Stimulated activated naive CD8-positive, alpha-beta T cell treated with anti-CD3 and anti-CD28 coated beads, Interleukin-15, Interleukin-2, amounts not matched to agents 100 U/mL and 50 U/mL, for 24 hours (primary cell): ENCODE measurements at regions not wholly inside any gene's neighbourhood (a gene's known extent, or its start where the extent isn't known, plus 50 kb on each side); places are given as distances from the start of the nearest gene placed in this dataset.

Experiments
- ATAC-seq: fragments of 150-1000 bp; cut with Tn5 transposase; one replicate; pipeline ENCODE4 v1.10.0; 2021
- DNase-seq: peaks from one replicate; pipeline ENCODE4 v3.0.0; 2021

GRCh38 chr2:228707846-228708245 lies 526.4 kb upstream of the SPHKAP start:
- no peak for DNase-seq
- no peak for ATAC-seq

GRCh38 chr2:228705318-228705717 lies 523.8 kb upstream of the SPHKAP start:
- DNase-seq (no peak), ATAC-seq (no peak)

GRCh38 chr2:228703152-228703551 lies 521.7 kb upstream of the SPHKAP start:
- no peak for ATAC-seq
- no peak for DNase-seq

GRCh38 chr2:228701506-228701905 lies 520.0 kb upstream of the SPHKAP start:
- no peak for ATAC-seq
- no peak for DNase-seq

- DNase-seq (no peak), ATAC-seq (no peak)
Measured at GRCh38 chr2:228700638-228701037, 519.2 kb upstream of the SPHKAP start.

GRCh38 chr2:228699888-228700287 lies 518.4 kb upstream of the SPHKAP start:
- no peak for DNase-seq

GRCh38 chr2:228699400-228699799 lies 517.9 kb upstream of the SPHKAP start:
- no peak for ATAC-seq
- DNase-seq, result no peak

More at GRCh38 chr2:228699888-228700287, 518.4 kb upstream of the SPHKAP start:
- ATAC-seq, result no peak

GRCh38 chr2:228698963-228699362 lies 517.5 kb upstream of the SPHKAP start:
- DNase-seq (no peak), ATAC-seq (no peak)

- DNase-seq, result no peak
- ATAC-seq, result no peak
Measured at GRCh38 chr2:228697456-228697855, 516.0 kb upstream of the SPHKAP start.

- ATAC-seq (no peak), DNase-seq (no peak)
Measured at GRCh38 chr2:228690681-228691080, 509.2 kb upstream of the SPHKAP start.

GRCh38 chr2:228689053-228689452 lies 507.6 kb upstream of the SPHKAP start:
- ATAC-seq (no peak), DNase-seq (no peak)

- ATAC-seq (no peak), DNase-seq (no peak)
Measured at GRCh38 chr2:228688007-228688645, 506.6 kb upstream of the SPHKAP start.

- ATAC-seq (no peak), DNase-seq (no peak)
Measured at GRCh38 chr2:228681979-228682378, 500.5 kb upstream of the SPHKAP start.

GRCh38 chr2:228681426-228681825 lies 499.9 kb upstream of the SPHKAP start:
- ATAC-seq (no peak), DNase-seq (no peak)

- no peak for ATAC-seq
- no peak for DNase-seq
Measured at GRCh38 chr2:228678110-228678509, 496.6 kb upstream of the SPHKAP start.

GRCh38 chr2:228675646-228676045 lies 494.2 kb upstream of the SPHKAP start:
- no peak for DNase-seq
- no peak for ATAC-seq

GRCh38 chr2:228675091-228675490 lies 493.6 kb upstream of the SPHKAP start:
- DNase-seq, result no peak
- ATAC-seq, result no peak

GRCh38 chr2:228673876-228674554 lies 492.5 kb upstream of the SPHKAP start:
- DNase-seq (no peak), ATAC-seq (no peak)

- no peak for DNase-seq
Measured at GRCh38 chr2:228669690-228670089, 488.2 kb upstream of the SPHKAP start.

GRCh38 chr2:228665232-228665631 lies 483.7 kb upstream of the SPHKAP start:
- ATAC-seq, result no peak
- DNase-seq, result no peak

More at GRCh38 chr2:228669690-228670089, 488.2 kb upstream of the SPHKAP start:
- ATAC-seq, result no peak

GRCh38 chr2:228658998-228659397 lies 477.5 kb upstream of the SPHKAP start:
- DNase-seq (no peak), ATAC-seq (no peak)

GRCh38 chr2:228657807-228658402 lies 476.4 kb upstream of the SPHKAP start:
- DNase-seq, result no peak
- no peak for ATAC-seq

- no peak for DNase-seq
- ATAC-seq, result no peak
Measured at GRCh38 chr2:228655331-228655730, 473.8 kb upstream of the SPHKAP start.

- DNase-seq (no peak), ATAC-seq (no peak)
Measured at GRCh38 chr2:228654707-228655106, 473.2 kb upstream of the SPHKAP start.
